ENCODE measurements at regions not wholly inside any gene's neighbourhood (a gene's known extent, or its start where the extent isn't known, plus 50 kb on each side); places are given as distances from the start of the nearest gene placed in this dataset.

DNA sequence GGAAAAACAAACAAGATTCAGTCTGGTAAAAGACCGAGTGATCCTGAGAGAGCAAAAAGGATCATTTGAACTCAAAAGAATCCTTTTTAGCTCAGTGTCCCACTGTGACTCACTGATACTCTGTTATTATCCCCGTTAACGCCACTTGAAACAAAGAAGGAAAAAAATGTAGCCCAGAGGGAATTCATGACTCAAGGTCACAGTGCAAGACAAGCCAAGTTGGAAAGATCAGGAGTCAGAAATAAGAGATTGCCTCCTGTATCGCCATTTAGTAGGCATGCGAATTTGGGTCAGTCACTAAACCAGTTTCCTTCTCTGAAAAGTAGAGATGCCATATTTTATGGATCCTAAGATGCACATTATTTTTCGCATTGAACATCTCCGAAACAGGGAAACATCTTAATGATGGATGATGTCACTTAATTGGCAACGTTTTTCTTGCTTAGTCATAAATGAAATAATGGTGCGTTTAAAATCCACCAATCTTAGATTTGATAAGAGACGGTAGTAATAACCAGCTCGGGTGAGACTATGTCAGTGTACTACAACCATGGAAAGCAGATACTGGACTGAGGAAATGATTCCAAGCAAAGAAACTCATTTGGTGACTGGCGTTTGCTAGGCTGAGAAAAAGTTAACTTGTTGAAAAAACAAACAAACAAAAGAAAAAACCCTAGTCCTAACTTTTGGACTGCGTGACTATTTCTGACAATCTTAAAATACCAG, 502.0 kb upstream of the CELF2 start:
- TF ChIP-seq, protein P1, sequence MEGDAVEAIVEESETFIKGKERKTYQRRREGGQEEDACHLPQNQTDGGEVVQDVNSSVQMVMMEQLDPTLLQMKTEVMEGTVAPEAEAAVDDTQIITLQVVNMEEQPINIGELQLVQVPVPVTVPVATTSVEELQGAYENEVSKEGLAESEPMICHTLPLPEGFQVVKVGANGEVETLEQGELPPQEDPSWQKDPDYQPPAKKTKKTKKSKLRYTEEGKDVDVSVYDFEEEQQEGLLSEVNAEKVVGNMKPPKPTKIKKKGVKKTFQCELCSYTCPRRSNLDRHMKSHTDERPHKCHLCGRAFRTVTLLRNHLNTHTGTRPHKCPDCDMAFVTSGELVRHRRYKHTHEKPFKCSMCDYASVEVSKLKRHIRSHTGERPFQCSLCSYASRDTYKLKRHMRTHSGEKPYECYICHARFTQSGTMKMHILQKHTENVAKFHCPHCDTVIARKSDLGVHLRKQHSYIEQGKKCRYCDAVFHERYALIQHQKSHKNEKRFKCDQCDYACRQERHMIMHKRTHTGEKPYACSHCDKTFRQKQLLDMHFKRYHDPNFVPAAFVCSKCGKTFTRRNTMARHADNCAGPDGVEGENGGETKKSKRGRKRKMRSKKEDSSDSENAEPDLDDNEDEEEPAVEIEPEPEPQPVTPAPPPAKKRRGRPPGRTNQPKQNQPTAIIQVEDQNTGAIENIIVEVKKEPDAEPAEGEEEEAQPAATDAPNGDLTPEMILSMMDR (IDR thresholded peaks at IDR 0.05 in 2 of 3, conservative IDR thresholded peaks at IDR 0.05 in 1 of 3; ENCODE audit: borderline replicate concordance in 1 of 3, insufficient read depth in 1 of 3, low read depth in 2 of 3, low read length in 2 of 3), result no peak
- no peak for TF ChIP-seq POLR2AphosphoS5 (IDR thresholded peaks at IDR 0.05; ENCODE audit: low read depth, low read length)
- TF ChIP-seq POLR2A (IDR thresholded peaks at IDR 0.05; ENCODE audit: borderline replicate concordance, extremely low read depth, insufficient read depth, insufficient read length), result no peak
- TF ChIP-seq EZH2 (IDR thresholded peaks at IDR 0.05), result no peak
- TF ChIP-seq, protein P2, sequence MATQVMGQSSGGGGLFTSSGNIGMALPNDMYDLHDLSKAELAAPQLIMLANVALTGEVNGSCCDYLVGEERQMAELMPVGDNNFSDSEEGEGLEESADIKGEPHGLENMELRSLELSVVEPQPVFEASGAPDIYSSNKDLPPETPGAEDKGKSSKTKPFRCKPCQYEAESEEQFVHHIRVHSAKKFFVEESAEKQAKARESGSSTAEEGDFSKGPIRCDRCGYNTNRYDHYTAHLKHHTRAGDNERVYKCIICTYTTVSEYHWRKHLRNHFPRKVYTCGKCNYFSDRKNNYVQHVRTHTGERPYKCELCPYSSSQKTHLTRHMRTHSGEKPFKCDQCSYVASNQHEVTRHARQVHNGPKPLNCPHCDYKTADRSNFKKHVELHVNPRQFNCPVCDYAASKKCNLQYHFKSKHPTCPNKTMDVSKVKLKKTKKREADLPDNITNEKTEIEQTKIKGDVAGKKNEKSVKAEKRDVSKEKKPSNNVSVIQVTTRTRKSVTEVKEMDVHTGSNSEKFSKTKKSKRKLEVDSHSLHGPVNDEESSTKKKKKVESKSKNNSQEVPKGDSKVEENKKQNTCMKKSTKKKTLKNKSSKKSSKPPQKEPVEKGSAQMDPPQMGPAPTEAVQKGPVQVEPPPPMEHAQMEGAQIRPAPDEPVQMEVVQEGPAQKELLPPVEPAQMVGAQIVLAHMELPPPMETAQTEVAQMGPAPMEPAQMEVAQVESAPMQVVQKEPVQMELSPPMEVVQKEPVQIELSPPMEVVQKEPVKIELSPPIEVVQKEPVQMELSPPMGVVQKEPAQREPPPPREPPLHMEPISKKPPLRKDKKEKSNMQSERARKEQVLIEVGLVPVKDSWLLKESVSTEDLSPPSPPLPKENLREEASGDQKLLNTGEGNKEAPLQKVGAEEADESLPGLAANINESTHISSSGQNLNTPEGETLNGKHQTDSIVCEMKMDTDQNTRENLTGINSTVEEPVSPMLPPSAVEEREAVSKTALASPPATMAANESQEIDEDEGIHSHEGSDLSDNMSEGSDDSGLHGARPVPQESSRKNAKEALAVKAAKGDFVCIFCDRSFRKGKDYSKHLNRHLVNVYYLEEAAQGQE (IDR thresholded peaks at IDR 0.05; ENCODE audit: low read depth), result no peak

Measured in HCT116 (cell line).